ENCODE measurements at regions not wholly inside any gene's neighbourhood (a gene's known extent, or its start where the extent isn't known, plus 50 kb on each side); places are given as distances from the start of the nearest gene placed in this dataset.
"Not testable (repeated sequence)": the region's sequence is repeated elsewhere in the genome, so short reads cannot be mapped to it uniquely, and the experiment has no call there.

DNA sequence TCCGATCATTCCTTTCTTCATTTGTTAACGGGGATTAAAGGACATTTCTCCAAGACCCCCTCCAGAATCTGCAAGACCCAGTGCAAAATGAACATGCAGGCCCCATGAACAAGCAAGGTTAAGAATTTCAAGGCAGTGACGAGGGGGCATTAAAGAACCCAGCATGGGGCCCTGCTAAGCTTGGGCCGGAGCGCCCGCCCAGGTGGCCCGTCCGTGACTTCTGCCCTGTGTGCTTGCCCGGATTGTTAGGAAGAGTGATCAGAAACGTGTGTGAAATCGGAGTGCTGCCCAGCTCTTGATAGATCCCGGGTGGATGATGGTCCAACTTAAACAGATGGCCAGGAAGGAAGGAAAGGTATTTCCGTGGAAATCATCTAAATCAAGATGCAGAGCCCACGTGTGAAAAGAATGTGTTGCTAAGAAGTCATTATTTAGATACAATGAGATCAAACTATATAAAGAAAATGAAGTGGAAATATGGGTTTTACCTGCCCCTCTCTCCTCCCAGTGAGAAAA lies 213.6 kb downstream of the KLF6 start:
- DNase-seq (ENCODE audit: low spot score) = no peak

DNA sequence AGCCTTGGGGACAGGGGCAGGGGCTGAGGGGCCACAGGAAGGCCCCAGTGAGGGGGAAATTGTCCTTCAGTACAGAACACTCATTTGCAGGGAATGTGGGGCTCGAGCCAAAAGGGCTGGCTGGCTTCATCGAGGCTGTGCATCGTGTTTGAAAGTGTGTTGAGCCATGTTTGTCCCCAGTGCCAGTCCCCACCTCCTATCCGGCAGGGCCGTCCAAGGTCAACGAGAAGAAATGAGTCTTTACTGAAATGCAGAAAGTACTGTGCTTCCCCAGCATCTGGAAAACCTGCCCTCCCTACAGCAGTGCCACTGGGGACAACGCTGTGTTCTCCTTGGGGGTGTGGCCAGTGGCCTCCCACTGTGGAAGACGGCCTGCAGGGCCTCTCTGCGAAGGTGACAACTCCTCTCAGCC lies 214.1 kb downstream of the KLF6 start:
- DNase-seq (ENCODE audit: low spot score) = peak; percentile 15

DNA sequence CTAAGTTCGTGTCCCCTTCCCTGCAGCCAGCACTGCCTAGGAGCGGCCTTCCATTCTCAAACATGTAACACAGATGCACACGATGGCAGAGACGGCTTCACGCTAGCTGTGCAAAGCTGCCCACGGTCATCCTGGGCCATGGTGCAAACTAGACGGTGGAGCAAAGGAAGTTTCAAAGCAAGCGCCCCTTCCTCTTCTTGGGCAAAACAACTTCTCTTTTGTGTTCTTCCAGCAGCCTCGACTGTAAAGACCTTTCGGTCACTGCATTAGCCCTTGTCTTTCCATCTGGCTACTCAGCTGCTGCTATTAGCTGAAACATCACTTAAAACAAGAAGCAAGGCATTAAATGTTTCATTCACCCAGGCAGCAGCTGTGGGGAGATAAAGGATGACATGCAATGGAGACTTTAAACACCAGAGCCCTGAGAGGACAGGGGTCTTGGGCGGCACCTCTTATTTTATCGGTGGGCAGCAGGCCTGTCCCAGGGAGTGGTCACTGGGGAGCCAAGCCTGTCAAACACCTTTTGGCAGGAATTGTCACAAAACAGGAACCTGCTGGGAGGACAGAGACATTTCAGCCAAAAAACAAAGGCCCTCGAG lies 214.8 kb downstream of the KLF6 start:
- no peak for DNase-seq (ENCODE audit: low spot score)

DNA sequence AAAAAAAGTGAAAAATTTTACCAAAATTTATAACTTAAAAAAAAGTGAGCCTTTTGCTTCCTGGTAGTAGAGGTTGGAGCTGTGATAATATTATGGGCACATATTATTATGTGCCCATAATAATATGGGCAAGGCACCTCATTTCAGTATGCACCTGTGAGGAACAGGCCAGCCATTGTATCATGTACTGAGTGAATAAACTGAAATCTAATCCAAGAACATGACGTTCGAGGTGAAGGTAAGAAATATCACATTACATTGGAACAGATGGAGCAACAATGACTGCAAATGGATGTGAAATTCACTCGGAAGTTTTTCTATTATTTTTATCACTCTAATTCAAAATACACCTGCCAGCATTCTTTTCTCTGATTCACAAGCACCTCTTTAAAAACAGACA lies 216.0 kb downstream of the KLF6 start:
- DNase-seq (ENCODE audit: low spot score) = no peak

DNA sequence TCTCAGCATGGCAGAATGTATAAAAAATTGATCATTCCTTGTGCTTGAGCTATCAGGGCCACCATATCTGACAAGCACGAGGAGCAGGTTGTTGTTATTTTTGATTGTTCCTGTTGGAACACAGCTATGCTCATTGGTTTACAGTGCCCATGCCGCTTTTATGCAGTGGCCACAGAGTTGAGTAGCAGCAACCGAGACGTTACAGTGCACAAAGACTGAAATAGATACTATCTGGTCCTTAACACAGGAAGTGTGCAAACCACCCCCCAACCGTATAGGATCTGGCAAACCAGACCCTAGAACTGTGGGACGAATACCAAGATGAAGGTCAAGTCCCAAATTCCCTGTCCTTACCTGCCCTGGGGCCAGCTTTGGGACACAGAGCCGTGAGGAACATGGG lies 216.6 kb downstream of the KLF6 start:
- no peak for DNase-seq (ENCODE audit: low spot score)

DNA sequence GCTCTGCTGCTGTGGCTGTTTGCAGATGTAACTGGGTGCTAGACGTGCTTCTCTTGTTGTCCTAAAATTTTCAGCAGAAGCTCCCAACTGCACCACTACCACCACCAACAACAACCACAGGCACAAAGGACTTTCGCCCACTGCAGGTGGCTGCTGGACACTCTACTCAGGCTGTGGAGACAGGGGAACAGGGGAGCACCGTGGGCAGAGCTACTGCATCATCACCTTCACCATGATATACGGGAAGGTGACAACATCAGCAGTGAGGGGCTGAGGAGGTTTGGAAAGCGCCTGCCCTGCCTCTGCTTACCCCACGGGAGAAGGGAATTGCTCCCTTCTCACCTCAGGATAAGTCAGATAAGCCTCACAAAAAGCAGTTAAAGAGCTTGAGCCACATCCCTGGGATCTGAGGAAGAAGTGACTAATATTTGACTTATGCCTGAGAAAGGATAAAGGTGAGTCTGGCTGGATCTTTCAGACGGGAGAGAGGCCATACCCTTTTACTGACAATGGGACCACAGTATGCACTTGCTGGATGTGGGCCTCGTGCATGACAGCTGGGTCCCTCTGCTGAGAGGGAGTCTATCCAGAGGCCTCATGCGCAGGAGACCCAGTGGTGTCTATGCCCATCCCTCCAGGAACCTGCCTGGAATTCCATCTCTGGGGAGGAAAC lies 217.6 kb downstream of the KLF6 start:
- DNase-seq (ENCODE audit: low spot score) = no peak

DNA sequence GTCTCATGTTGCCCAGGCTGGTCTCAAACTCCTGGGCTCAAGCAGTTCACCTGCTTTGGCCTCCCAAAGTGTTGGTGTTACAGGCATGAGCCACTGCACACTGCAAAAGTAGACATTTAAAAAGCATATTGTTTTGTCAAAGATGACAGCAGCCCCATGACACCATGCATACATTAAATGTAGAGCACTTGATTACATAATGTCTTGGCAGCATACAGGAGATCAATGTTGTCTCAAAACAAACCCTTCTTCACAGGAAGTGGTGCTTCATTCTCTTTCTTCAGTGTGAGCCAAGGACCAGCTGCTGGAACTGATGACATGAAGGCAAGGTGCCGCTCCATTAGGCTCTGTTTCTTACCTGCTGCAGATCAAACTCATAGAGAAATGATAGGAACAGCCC lies 218.4 kb downstream of the KLF6 start:
- DNase-seq (ENCODE audit: low spot score) = no peak

DNA sequence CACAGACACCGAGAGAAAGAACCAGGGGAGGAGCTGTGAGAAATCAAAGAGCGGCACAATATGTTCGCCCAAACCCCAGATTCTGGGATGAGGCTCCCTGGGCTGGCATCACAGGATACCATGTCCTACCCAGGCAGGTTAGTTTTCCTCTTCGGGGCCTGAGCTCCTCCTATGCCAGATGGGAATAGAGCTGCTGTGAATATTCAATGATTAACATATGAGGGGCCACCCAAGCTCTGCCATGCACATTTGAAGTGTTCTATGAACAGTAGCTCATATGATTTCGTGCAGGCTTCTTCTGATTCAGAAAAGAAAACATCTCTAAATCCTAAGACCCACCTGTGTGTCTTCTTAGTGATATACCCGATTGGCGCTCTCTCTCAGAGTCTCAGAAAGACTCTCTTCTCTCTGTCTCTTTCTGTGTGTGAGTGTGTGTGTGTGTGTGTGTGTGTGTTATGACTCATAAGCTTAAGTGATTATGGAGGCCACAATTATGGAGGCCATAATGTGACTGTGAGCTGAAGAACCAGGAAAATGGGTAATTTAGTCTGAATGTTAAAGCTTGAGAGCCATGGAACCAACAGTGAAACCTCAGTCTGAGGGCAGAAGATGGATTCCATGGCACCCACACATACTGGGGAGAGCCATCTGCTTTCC lies 220.5 kb downstream of the KLF6 start:
- DNase-seq (ENCODE audit: low spot score) = no peak

DNA sequence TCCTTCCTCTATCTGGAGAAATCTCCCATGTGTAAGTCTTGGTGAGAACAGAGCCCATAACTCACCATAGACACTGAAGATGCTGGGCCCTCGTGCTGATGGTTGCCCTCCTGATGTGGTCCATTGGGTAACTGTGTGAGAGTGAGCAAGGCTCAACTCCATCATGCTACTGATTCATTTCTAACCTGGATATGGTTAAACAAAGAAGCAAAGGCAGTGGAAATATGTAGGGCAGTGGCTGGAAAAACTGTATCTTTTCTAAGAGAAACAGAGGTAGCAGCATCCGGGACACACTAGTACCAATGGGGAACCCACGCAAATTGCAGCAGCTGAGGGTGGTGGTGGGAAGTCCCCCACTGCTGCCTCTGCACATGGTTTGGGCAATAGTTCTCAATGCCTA lies 221.7 kb downstream of the KLF6 start:
- DNase-seq (ENCODE audit: low spot score) = no peak

DNA sequence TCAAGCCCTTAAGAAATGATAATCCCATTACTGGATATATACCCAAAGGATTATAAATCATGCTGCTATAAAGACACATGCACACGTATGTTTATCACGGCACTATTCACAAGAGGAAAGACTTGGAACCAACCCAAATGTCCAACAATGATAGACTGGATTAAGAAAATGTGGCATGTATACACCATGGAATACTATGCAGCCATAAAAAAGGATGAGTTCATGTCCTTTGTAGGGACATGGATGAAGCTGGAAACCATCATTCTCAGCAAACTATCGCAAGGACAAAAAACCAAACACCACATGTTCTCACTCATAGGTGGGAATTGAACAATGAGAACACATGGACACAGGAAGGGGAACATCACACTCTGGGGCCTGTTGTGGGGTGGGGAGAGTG lies 224.4 kb downstream of the KLF6 start:
- not testable (repeated sequence) for DNase-seq (ENCODE audit: low spot score)

DNA sequence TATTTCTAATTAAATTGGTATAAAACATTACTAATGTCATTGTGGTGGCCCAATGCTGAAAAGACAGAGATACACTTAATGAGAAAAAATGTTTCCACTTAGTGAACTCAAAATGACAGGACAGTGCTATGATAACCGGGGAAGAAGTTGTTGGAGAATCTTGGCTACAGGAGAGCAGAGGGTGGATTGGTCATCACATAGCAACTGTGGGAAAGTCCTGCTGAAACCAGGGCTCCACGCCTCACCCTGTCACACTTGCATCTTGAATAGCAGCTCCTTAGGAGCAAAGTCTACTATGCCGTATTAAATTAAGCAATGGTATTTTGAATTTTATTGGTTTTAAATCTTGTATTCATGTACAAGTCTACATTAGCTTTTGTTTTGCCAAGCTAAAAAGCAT lies 225.5 kb downstream of the KLF6 start:
- DNase-seq (ENCODE audit: low spot score) = no peak

DNA sequence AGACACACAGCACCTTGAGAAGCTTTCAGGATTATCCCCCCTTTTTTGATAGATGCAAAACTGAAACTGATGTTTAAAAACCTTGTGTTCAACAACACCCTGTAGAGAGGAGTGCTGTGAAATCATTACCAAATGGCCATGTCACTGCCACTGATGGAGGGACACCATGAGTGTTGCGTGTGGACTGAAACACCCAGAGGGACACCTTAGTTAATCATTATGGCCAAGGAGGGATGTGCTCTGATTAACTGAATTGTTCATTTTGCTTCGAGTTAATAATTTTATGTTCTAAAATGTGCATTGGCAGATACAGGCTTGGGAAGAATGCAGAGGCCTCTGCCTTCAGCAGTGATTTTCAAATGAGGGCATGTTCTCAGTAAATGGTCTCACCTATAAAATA lies 226.0 kb downstream of the KLF6 start:
- no peak for DNase-seq (ENCODE audit: low spot score)

DNA sequence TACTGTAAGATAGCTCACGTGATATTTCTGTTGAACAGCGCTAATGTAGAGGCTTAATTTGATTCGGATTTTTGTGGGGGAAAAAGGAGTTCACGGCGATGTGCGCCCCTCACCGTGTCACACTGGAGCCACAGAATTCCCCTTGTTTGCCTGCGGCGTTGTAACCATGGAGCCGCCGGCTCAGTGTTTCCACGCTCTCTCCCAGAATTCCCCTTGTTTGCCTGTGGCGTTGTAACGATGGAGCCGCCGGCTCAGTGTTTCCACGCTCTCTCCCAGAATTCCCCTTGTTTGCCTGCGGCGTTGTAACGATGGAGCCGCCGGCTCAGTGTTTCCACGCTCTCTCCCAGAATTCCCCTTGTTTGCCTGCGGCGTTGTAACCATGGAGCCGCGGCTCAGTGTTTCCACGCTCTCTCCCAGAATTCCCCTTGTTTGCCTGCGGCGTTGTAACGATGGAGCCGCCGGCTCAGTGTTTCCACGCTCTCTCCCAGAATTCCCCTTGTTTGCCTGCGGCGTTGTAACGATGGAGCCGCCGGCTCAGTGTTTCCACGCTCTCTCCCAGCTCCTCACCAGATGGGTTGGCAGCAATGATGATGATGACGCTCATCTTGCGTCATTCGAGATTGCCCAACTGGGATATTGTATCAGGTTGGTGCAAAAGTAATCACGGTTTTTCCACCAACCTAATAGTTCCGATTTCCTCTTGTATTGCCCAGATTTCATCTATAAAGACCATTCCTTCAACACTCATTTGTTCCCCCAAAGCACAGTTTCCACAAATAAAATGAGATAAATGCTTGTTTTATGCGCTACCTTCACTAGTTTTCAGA lies 228.6 kb downstream of the KLF6 start:
- not testable (repeated sequence) for DNase-seq (ENCODE audit: low spot score)

DNA sequence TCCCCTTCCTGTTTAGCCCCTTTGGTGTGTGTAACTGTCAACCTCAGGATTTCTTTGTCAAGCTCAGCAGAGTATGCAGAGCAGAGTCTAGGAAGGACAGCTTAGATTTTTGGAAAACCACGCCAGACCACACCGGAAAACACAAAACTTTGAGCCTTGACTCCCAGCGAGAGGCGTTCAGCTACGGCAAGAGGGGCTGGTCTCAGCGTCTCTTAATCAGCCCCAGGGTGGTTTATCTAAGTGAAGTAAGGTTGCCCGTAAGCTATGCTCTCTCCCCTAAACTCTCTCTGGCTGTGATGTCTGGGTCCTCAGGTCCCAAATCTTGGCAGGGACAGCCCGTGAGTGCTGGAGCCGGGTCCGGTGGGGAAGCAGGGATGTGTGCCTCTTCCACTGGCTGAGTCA lies 230.9 kb downstream of the KLF6 start:
- DNase-seq (ENCODE audit: low spot score) = no peak

DNA sequence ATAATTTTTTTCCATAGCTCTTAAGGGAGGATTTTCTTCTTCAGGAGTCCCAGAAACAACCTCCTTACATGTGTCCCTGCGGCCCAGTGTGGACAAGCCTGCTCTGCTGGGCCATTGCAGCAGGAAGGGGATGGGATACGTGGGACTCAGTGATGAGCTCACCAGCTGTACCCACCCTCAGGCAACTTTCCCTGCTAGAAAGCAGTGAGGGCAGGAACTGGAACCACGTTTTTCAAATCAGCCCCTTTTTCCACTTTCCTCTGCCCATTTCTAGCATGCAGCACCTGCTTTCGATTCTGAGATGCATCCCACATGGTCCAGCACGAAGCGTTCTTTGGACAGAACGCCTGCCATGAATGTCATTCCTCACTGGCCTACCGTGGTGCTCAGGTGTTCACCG lies 232.7 kb downstream of the KLF6 start:
- DNase-seq (ENCODE audit: low spot score) = no peak

DNA sequence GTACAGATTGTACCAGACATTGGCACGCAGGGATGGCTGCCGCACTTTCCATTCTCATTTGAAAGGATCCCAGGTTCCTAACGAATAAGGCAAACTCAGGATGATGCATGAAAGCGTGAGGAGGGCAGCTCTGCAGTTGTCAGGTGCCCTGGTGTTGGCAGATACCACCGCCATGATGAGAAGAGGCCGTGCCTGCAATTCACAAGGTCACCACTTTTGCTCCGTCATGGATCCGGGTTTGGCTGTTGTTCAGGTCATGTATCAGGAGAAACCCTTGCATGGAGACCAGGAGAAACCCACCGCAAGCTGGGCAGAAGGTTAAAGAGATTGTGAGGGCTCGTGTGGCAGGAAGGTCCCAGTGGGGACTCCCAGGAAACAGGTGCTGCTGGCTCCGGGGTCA lies 233.2 kb downstream of the KLF6 start:
- no peak for DNase-seq (ENCODE audit: low spot score)

DNA sequence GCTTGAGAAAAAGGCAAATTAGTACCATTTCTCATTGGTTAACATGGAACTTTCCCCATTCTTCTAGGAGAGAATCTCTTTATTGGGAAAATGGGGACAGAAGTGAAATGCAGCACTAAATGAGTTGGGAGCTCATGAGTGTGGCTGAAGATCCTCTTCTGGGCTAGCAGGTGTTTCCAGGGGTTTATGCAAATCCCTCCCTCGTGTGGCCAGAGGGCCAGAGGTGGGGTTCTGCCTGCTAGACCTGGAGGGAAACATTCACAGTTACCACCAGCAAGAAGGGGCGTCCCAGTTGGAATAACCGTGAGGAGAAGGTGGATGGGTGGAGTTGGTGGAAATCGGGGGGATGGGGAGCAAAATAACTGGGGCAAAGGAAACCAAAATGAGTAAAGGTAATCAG lies 235.9 kb downstream of the KLF6 start:
- no peak for DNase-seq (ENCODE audit: low spot score)

DNA sequence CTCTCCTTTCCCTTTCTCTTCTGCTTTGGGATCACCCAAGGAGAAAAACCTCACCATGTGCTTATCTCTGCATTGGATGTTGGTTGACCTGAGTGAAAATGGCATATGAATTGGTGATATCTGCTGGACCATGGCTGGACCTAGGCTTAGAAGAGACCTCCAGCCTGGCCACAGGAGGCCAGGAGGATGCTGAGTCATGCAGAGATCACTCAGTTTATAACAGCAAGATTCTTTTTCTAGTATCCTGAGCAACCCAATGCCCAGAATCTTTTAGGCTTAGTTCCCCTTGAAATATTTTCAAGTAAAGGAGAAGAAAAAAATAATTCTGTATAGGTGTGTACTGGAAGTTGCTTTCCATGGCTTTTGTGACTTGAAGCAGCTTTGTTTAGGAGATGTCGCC lies 236.3 kb downstream of the KLF6 start:
- DNase-seq (ENCODE audit: low spot score) = no peak

DNA sequence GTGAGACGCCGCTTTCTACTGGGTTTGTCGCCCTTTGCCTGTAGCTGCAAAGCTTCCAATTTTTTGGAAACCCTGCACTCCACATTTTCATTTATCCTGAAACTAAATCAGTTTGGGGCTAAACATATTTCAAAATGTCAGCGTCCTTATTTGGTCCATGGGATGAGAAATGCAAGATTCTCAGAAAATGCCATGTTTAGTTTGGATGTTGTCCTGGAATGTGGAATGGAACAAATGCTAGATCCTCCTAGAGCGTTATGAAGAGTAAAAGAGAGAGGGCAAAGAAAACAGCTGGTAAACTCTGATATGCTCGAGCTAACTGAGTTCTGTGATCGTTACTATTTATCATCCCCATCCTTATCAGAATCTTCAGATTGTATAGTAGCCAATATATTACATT lies 236.9 kb downstream of the KLF6 start:
- DNase-seq (ENCODE audit: low spot score) = no peak

DNA sequence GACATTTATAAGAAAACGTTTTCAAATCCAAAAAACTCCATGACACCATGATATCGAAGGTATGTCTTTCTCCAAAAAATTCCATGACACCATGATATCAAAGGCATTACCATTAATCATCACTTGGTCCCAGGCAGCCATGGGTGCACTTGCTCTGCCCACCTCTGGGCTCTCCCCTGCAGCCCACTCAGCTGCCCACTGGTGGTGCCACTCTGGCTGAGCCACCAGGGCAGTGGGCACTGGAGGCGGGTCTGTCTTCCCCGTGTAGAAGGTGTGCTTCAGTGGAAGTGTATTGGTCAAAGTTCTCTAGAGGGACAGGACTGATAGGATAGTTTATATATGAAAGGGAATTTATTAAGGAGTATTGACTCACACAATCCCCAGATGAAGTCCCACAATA lies 240.4 kb downstream of the KLF6 start:
- DNase-seq (ENCODE audit: low spot score) = no peak

DNA sequence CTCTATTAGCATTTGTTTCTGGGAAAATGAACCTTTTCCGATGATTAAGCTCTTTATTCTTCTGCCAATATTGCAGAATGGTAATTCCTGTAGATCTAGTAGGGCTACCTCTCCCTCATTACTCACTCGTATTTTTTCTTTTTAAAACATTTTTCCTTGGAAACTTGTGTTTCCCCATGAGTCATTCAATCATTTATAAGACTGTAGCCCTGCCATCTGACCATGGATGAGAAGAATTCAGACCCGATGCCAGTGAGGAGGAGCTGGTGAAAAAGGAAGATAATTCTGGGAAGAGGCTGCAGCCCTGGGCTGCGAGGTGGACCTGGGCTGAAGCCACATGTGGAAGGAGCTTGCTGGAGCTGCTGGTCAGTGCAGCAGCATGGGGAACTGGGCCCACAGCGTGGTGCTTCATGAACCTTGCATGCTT lies 242.8 kb downstream of the KLF6 start:
- peak; percentile 71 for DNase-seq (ENCODE audit: low spot score)

DNA sequence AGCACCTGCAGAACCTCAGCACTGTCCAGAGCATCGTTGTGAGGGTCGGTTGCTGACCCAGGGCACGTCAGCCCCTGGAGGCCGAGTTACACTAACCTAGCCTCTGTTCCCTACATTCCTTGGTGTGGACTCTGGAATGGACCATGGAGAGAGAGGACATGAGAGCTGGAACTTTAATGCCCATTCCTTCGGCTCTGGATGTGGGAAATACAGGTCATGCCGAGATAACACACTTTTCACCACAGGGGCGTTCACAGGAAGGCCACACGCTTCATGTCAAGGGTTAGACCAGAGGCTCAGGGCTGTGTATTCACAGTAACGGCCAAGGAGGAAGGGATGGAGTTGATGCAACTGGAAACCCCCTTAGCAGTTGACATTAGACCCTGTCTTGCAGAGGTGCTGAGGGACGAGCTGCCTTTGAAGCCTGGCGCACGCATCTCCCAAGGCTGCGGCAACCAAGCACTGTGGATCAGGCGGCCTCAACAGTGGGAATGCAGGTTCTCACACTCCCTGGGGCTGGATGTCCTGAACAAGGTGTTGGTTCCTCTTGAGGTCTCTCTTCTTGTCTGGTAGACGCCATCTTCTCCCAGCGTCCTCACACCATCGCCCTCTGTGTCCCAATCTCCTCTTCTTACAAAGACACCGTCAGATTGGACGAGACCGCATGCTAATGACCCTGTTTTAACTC lies 245.2 kb downstream of the KLF6 start:
- DNase-seq (ENCODE audit: low spot score) = no peak

Data from AG08396 (cell line).